ENCODE measurements at regions not wholly inside any gene's neighbourhood (a gene's known extent, or its start where the extent isn't known, plus 50 kb on each side); places are given as distances from the start of the nearest gene placed in this dataset.

DNA sequence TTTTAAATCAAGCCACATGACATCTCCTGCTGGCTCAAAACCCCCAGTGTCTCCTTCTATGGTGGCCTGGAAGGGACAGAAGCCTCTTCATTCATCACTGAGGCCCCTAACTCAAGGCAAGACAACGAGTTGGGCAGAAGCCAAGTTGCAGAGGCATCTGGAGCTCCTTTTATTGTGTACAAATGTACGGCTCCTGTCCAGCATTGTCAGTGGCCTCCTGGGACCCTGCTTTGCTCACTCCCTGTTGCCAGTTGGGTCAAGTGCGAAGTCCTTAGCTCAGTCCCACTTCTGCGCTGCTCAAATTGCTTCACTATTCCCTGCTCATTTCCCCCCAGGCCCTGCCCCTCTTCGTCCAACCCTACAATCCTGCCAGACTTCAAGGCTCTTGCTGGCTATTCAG lies 181.2 kb upstream of the PMEPA1 start:
- no peak overlapping the region for H3K27ac ChIP-seq (ENCODE audit: insufficient read depth, low read length)
- H3K9me1 ChIP-seq (ENCODE audit: insufficient read depth, low read length) = no peaks in the 10 kb centered on the region
- ChIA-PET POLR2A (ENCODE audit: unreplicated experiment) (no interaction called here), CTCF (no interaction called here)
- H3K4ac ChIP-seq (ENCODE audit: low read depth, low read length) = no peak overlapping the region
- H3K4me3 ChIP-seq (ENCODE audit: insufficient read depth, low read depth, low read length) = no peak overlapping the region
- no peak overlapping the region for H4K5ac ChIP-seq (ENCODE audit: low read depth, low read length)
- H2BK20ac ChIP-seq (ENCODE audit: low read depth, low read length) = no peak overlapping the region
- no peaks in the 10 kb centered on the region for H3K36me3 ChIP-seq (ENCODE audit: control insufficient read depth, insufficient read depth, low read length)
- H3K9ac ChIP-seq (ENCODE audit: low read depth, low read length) = no peak overlapping the region
- dilution Hi-C loops (cut with HindIII; ENCODE audit: low sequenced_read_pairs, unreplicated experiment) (no loop called here), intact Hi-C loops (cut with micrococcal nuclease) (no loop called here), in situ Hi-C loops (cut with MboI; ENCODE audit: low sequenced_read_pairs) (no loop called here)
- BruUV-seq (replicated peaks) = no TSS peak
- no peak for DNase-seq
- no peak overlapping the region for H4K8ac ChIP-seq (ENCODE audit: low read depth in 2 of 2, low read length in 2 of 2)
- ATAC-seq (ENCODE audit: low read depth) = no peak
- H2AK5ac ChIP-seq (ENCODE audit: low read depth, low read length) = no peak overlapping the region
- H2AFZ ChIP-seq (replicated peaks; ENCODE audit: low read length, poor library complexity) = no peak overlapping the region
- no peaks in the 10 kb centered on the region for H4K20me1 ChIP-seq (ENCODE audit: insufficient read depth, low read length)
- H3K23ac ChIP-seq (ENCODE audit: low read depth, low read length) = no peak overlapping the region
- no peak overlapping the region for H2BK15ac ChIP-seq (ENCODE audit: low read depth, low read length)
- no peak overlapping the region for H3K14ac ChIP-seq (replicated peaks; ENCODE audit: low read depth, low read length)
- WGBS, 2 experiments (ENCODE audit: extremely low coverage in 2 of 2, insufficient read length in 1 of 2) = 23% methylated on average over 4 of the region's 5 CpGs; no CpG with 5 or more reads in 1 of the 2 experiments
- TF ChIP-seq SMC3 (IDR thresholded peaks at IDR 0.05; ENCODE audit: low read depth, low read length) (no peak), MXI1 (IDR thresholded peaks at IDR 0.05; ENCODE audit: borderline replicate concordance, low read depth, low read length) (no peak), POLR2A (IDR thresholded peaks at IDR 0.05; ENCODE audit: low read depth, low read length) (no peak), RFX5 (IDR thresholded peaks at IDR 0.05; ENCODE audit: low read depth, low read length) (no peak), MAFK (IDR thresholded peaks at IDR 0.05; ENCODE audit: low read depth, low read length) (no peak), CHD1 (IDR thresholded peaks at IDR 0.05; ENCODE audit: low read depth, low read length) (no peak), MAZ (IDR thresholded peaks at IDR 0.05; ENCODE audit: borderline replicate concordance, low read depth, low read length) (no peak), BHLHE40 (IDR thresholded peaks at IDR 0.05; ENCODE audit: low read depth, low read length) (no peak), NFE2L2 (IDR thresholded peaks at IDR 0.05; ENCODE audit: low read depth, low read length) (no peak), CEBPB (IDR thresholded peaks at IDR 0.05; ENCODE audit: low read depth, low read length) (no peak), RCOR1 (IDR thresholded peaks at IDR 0.05; ENCODE audit: insufficient replicate concordance, low read length) (no peak), RAD21 (IDR thresholded peaks at IDR 0.05; ENCODE audit: low read length) (no peak)
- TF ChIP-seq, protein P1, sequence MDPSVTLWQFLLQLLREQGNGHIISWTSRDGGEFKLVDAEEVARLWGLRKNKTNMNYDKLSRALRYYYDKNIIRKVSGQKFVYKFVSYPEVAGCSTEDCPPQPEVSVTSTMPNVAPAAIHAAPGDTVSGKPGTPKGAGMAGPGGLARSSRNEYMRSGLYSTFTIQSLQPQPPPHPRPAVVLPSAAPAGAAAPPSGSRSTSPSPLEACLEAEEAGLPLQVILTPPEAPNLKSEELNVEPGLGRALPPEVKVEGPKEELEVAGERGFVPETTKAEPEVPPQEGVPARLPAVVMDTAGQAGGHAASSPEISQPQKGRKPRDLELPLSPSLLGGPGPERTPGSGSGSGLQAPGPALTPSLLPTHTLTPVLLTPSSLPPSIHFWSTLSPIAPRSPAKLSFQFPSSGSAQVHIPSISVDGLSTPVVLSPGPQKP (IDR thresholded peaks at IDR 0.05; ENCODE audit: borderline replicate concordance, low read depth, low read length) = no peak
- TF ChIP-seq, protein P2, sequence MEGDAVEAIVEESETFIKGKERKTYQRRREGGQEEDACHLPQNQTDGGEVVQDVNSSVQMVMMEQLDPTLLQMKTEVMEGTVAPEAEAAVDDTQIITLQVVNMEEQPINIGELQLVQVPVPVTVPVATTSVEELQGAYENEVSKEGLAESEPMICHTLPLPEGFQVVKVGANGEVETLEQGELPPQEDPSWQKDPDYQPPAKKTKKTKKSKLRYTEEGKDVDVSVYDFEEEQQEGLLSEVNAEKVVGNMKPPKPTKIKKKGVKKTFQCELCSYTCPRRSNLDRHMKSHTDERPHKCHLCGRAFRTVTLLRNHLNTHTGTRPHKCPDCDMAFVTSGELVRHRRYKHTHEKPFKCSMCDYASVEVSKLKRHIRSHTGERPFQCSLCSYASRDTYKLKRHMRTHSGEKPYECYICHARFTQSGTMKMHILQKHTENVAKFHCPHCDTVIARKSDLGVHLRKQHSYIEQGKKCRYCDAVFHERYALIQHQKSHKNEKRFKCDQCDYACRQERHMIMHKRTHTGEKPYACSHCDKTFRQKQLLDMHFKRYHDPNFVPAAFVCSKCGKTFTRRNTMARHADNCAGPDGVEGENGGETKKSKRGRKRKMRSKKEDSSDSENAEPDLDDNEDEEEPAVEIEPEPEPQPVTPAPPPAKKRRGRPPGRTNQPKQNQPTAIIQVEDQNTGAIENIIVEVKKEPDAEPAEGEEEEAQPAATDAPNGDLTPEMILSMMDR (conservative IDR thresholded peaks at IDR 0.05; ENCODE audit: low read depth, low read length) = no peak
- TF ChIP-seq, protein P3, sequence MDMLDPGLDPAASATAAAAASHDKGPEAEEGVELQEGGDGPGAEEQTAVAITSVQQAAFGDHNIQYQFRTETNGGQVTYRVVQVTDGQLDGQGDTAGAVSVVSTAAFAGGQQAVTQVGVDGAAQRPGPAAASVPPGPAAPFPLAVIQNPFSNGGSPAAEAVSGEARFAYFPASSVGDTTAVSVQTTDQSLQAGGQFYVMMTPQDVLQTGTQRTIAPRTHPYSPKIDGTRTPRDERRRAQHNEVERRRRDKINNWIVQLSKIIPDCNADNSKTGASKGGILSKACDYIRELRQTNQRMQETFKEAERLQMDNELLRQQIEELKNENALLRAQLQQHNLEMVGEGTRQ (IDR thresholded peaks at IDR 0.05; ENCODE audit: low read depth, low read length) = no peak
- no peak overlapping the region for H3K18ac ChIP-seq (ENCODE audit: low read depth, low read length)
- H2BK120ac ChIP-seq (ENCODE audit: low read depth, low read length) = no peak overlapping the region
- H3K9me3 ChIP-seq (ENCODE audit: control insufficient read depth, insufficient read depth, low read length) = no peaks in the 10 kb centered on the region
- no peaks in the 10 kb centered on the region for H3K79me1 ChIP-seq (ENCODE audit: low read depth in 1 of 2, low read length in 2 of 2)
- H3K4me2 ChIP-seq (ENCODE audit: low read depth, low read length) = no peak overlapping the region
- no peak overlapping the region for H3K56ac ChIP-seq (ENCODE audit: extremely low read depth, insufficient read depth, low read length)
- H3K27me3 ChIP-seq (ENCODE audit: control insufficient read depth, insufficient read depth, low read length) = no peaks in the 10 kb centered on the region; the same call in 1 of the 2 replicates
- no peak overlapping the region for H2AK9ac ChIP-seq (replicated peaks; ENCODE audit: low read depth, low read length, poor library complexity)
- no peaks in the 10 kb centered on the region for H3K4me1 ChIP-seq (ENCODE audit: control insufficient read depth, insufficient read depth, low read length)
- no peak overlapping the region for H2BK5ac ChIP-seq (ENCODE audit: low read depth, low read length, poor library complexity, severe bottlenecking)
- no peak overlapping the region for H4K91ac ChIP-seq (ENCODE audit: insufficient read depth, low read depth, low read length)

All from IMR-90 (cell line).